ENCODE measurements at regions not wholly inside any gene's neighbourhood (a gene's known extent, or its start where the extent isn't known, plus 50 kb on each side); places are given as distances from the start of the nearest gene placed in this dataset.
"Not testable (repeated sequence)": the region's sequence is repeated elsewhere in the genome, so short reads cannot be mapped to it uniquely, and the experiment has no call there.

- TF ChIP-seq EP300 (IDR thresholded peaks at IDR 0.05; ENCODE audit: low read depth in 2 of 2, low read length in 2 of 2); EP300 (CRISPR knock-in tag; IDR thresholded peaks at IDR 0.05; ENCODE audit: borderline replicate concordance); RFX5 (IDR thresholded peaks at IDR 0.05; ENCODE audit: low read depth, low read length); CTCF (CRISPR knock-in tag; IDR thresholded peaks at IDR 0.05); NFIC (IDR thresholded peaks at IDR 0.05; ENCODE audit: low read length); REXO4 (CRISPR knock-in tag; IDR thresholded peaks at IDR 0.05; ENCODE audit: borderline replicate concordance); POLR2AphosphoS2 (IDR thresholded peaks at IDR 0.05; ENCODE audit: low read depth, low read length); ELF4 (CRISPR knock-in tag; IDR thresholded peaks at IDR 0.05; ENCODE audit: borderline replicate concordance); CEBPB (IDR thresholded peaks at IDR 0.05; ENCODE audit: borderline replicate concordance, low read depth, low read length): not testable (repeated sequence)
- TF ChIP-seq, protein P1, sequence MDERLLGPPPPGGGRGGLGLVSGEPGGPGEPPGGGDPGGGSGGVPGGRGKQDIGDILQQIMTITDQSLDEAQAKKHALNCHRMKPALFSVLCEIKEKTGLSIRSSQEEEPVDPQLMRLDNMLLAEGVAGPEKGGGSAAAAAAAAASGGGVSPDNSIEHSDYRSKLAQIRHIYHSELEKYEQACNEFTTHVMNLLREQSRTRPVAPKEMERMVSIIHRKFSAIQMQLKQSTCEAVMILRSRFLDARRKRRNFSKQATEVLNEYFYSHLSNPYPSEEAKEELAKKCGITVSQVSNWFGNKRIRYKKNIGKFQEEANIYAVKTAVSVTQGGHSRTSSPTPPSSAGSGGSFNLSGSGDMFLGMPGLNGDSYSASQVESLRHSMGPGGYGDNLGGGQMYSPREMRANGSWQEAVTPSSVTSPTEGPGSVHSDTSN (CRISPR knock-in tag; IDR thresholded peaks at IDR 0.05), result not testable (repeated sequence)
- TF ChIP-seq, protein P2, sequence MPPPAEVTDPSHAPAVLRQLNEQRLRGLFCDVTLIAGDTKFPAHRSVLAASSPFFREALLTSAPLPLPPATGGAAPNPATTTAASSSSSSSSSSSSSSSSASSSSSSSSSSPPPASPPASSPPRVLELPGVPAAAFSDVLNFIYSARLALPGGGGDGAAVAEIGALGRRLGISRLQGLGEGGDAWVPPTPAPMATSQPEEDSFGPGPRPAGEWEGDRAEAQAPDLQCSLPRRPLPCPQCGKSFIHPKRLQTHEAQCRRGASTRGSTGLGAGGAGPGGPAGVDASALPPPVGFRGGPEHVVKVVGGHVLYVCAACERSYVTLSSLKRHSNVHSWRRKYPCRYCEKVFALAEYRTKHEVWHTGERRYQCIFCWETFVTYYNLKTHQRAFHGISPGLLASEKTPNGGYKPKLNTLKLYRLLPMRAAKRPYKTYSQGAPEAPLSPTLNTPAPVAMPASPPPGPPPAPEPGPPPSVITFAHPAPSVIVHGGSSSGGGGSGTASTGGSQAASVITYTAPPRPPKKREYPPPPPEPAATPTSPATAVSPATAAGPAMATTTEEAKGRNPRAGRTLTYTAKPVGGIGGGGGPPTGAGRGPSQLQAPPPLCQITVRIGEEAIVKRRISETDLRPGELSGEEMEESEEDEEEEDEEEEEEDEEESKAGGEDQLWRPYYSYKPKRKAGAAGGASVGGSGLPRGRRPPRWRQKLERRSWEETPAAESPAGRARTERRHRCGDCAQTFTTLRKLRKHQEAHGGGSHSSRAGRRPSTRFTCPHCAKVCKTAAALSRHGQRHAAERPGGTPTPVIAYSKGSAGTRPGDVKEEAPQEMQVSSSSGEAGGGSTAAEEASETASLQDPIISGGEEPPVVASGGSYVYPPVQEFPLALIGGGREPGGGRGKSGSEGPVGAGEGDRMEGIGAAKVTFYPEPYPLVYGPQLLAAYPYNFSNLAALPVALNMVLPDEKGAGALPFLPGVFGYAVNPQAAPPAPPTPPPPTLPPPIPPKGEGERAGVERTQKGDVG (CRISPR knock-in tag; IDR thresholded peaks at IDR 0.05; ENCODE audit: borderline replicate concordance), result not testable (repeated sequence)
Measured at GRCh38 chr15:22719980-22720379, 66.5 kb upstream of the NIPA1 start.
